ENCODE measurements at regions not wholly inside any gene's neighbourhood (a gene's known extent, or its start where the extent isn't known, plus 50 kb on each side); places are given as distances from the start of the nearest gene placed in this dataset.

GRCh38 chr4:84413480-84413879 lies 85.6 kb downstream of the NKX6-1 start:
- H3K36me3 Mint-ChIP-seq (ENCODE audit: unreplicated experiment), result no peaks in the 10 kb centered on the region
- H3K27me3 Mint-ChIP-seq (ENCODE audit: unreplicated experiment), result peaks cover 5% of the 10 kb centered on the region
- TF ChIP-seq, protein P1, sequence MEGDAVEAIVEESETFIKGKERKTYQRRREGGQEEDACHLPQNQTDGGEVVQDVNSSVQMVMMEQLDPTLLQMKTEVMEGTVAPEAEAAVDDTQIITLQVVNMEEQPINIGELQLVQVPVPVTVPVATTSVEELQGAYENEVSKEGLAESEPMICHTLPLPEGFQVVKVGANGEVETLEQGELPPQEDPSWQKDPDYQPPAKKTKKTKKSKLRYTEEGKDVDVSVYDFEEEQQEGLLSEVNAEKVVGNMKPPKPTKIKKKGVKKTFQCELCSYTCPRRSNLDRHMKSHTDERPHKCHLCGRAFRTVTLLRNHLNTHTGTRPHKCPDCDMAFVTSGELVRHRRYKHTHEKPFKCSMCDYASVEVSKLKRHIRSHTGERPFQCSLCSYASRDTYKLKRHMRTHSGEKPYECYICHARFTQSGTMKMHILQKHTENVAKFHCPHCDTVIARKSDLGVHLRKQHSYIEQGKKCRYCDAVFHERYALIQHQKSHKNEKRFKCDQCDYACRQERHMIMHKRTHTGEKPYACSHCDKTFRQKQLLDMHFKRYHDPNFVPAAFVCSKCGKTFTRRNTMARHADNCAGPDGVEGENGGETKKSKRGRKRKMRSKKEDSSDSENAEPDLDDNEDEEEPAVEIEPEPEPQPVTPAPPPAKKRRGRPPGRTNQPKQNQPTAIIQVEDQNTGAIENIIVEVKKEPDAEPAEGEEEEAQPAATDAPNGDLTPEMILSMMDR (IDR thresholded peaks at IDR 0.05), result no peak
- H3K4me1 Mint-ChIP-seq (ENCODE audit: unreplicated experiment), result no peaks in the 10 kb centered on the region
- no peak overlapping the region for H3K27ac Mint-ChIP-seq (ENCODE audit: unreplicated experiment)
- no peaks in the 10 kb centered on the region for H3K9me3 Mint-ChIP-seq (ENCODE audit: unreplicated experiment)
- DNase-seq (ENCODE audit: extremely low spot score, unreplicated experiment), result no peak
- no peak overlapping the region for H3K4me3 Mint-ChIP-seq (ENCODE audit: unreplicated experiment)

DNA sequence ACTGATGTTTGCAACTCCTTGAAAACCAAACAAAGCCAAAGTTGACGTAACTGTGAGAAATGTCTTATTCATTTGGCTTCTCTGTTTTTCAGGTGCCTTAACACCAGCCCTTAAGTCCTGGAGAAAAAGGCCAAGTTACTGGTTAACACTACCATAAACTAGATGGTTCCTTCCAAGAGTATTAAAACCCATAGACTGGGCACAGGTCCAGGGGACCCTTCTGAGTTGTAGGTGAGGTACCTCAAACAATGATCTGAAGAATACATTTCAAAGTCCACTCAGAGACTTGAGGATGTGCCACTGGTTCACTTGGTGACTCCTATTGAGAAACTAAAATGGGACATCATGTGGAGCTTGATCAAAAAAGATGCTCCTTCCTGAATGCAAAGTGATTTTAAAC lies 87.0 kb downstream of the NKX6-1 start:
- H3K4me3 Mint-ChIP-seq (ENCODE audit: unreplicated experiment), result no peak overlapping the region
- TF ChIP-seq, protein P1 (IDR thresholded peaks at IDR 0.05), result no peak

GRCh38 chr4:84407554-84408407 lies 91.3 kb downstream of the NKX6-1 start:
- peaks cover 5% of the 10 kb centered on the region for H3K27me3 Mint-ChIP-seq (ENCODE audit: unreplicated experiment)
- no peak for DNase-seq (ENCODE audit: extremely low spot score, unreplicated experiment)
- H3K27ac Mint-ChIP-seq (ENCODE audit: unreplicated experiment), result no peak overlapping the region
- no peaks in the 10 kb centered on the region for H3K9me3 Mint-ChIP-seq (ENCODE audit: unreplicated experiment)
- no peaks in the 10 kb centered on the region for H3K4me1 Mint-ChIP-seq (ENCODE audit: unreplicated experiment)
- TF ChIP-seq, protein P1 (IDR thresholded peaks at IDR 0.05), result no peak
- no peak overlapping the region for H3K4me3 Mint-ChIP-seq (ENCODE audit: unreplicated experiment)
- no peaks in the 10 kb centered on the region for H3K36me3 Mint-ChIP-seq (ENCODE audit: unreplicated experiment)

More for the DNA sequence above, 87.0 kb downstream of the NKX6-1 start:
- Mint-ChIP-seq H3K36me3 (ENCODE audit: unreplicated experiment) (no peaks in the 10 kb centered on the region), H3K4me1 (ENCODE audit: unreplicated experiment) (no peaks in the 10 kb centered on the region), H3K27me3 (ENCODE audit: unreplicated experiment) (peaks cover 5% of the 10 kb centered on the region), H3K27ac (ENCODE audit: unreplicated experiment) (no peak overlapping the region), H3K9me3 (ENCODE audit: unreplicated experiment) (no peaks in the 10 kb centered on the region)
- no peak for DNase-seq (ENCODE audit: extremely low spot score, unreplicated experiment)

- H3K27ac Mint-ChIP-seq (ENCODE audit: unreplicated experiment), result no peak overlapping the region
- no peak for DNase-seq (ENCODE audit: extremely low spot score, unreplicated experiment)
- no peak overlapping the region for H3K4me3 Mint-ChIP-seq (ENCODE audit: unreplicated experiment)
- H3K9me3 Mint-ChIP-seq (ENCODE audit: unreplicated experiment), result no peaks in the 10 kb centered on the region
- no peaks in the 10 kb centered on the region for H3K27me3 Mint-ChIP-seq (ENCODE audit: unreplicated experiment)
- H3K4me1 Mint-ChIP-seq (ENCODE audit: unreplicated experiment), result no peaks in the 10 kb centered on the region
- TF ChIP-seq, protein P1 (IDR thresholded peaks at IDR 0.05), result no peak
- H3K36me3 Mint-ChIP-seq (ENCODE audit: unreplicated experiment), result no peaks in the 10 kb centered on the region
These were observed 95.4 kb downstream of the NKX6-1 start for GRCh38 chr4:84403656-84404055.

- no peak for DNase-seq (ENCODE audit: extremely low spot score, unreplicated experiment)
- Mint-ChIP-seq H3K4me1 (ENCODE audit: unreplicated experiment) (no peaks in the 10 kb centered on the region), H3K27ac (ENCODE audit: unreplicated experiment) (no peak overlapping the region)
These were observed 97.3 kb downstream of the NKX6-1 start for GRCh38 chr4:84401701-84402306.

More at GRCh38 chr4:84401701-84402306, 97.3 kb downstream of the NKX6-1 start:
- Mint-ChIP-seq H3K27me3 (ENCODE audit: unreplicated experiment) (no peaks in the 10 kb centered on the region), H3K36me3 (ENCODE audit: unreplicated experiment) (no peaks in the 10 kb centered on the region), H3K9me3 (ENCODE audit: unreplicated experiment) (no peaks in the 10 kb centered on the region), H3K4me3 (ENCODE audit: unreplicated experiment) (no peak overlapping the region)
- TF ChIP-seq, protein P1 (IDR thresholded peaks at IDR 0.05), result no peak
